Activated CD4-positive, alpha-beta T cell treated with anti-CD3 and anti-CD28 coated beads, Interleukin-2, amount 50 U/mL, for 4 hours (primary cell): ENCODE measurements at regions not wholly inside any gene's neighbourhood (a gene's known extent, or its start where the extent isn't known, plus 50 kb on each side); places are given as distances from the start of the nearest gene placed in this dataset.

Source experiments
- DNase-seq, 2 experiments: peaks; one replicate each; pipeline ENCODE4 v3.0.0-alpha.2; 2020

- DNase-seq = no peak
These were observed 203.7 kb downstream of the OTOR start for GRCh38 chr20:16951876-16952275.

- DNase-seq = no peak
These were observed 204.8 kb downstream of the OTOR start for GRCh38 chr20:16952965-16953364.

GRCh38 chr20:16953858-16954257 is 205.7 kb downstream of the OTOR start:
- DNase-seq = no peak

GRCh38 chr20:16955462-16955861 is 207.3 kb downstream of the OTOR start:
- no peak for DNase-seq

GRCh38 chr20:16955971-16956370 is 207.8 kb downstream of the OTOR start:
- no peak for DNase-seq

GRCh38 chr20:16965401-16965800 is 217.2 kb downstream of the OTOR start:
- no peak for DNase-seq

GRCh38 chr20:16966276-16966880 is 218.2 kb downstream of the OTOR start:
- DNase-seq = no peak

- DNase-seq = no peak
These were observed 219.9 kb downstream of the OTOR start for GRCh38 chr20:16968099-16968498.

GRCh38 chr20:16970776-16971175 is 222.6 kb downstream of the OTOR start:
- DNase-seq = no peak

GRCh38 chr20:16974080-16974854 is 226.1 kb downstream of the OTOR start:
- no peak for DNase-seq

- no peak for DNase-seq
These were observed 226.7 kb downstream of the OTOR start for GRCh38 chr20:16974855-16975162.

GRCh38 chr20:16975682-16976081 is 227.5 kb downstream of the OTOR start:
- DNase-seq = no peak

GRCh38 chr20:16978497-16978896 is 230.3 kb downstream of the OTOR start:
- DNase-seq = no peak

GRCh38 chr20:16982091-16982726 is 234.1 kb downstream of the OTOR start:
- no peak for DNase-seq

- no peak for DNase-seq
These were observed 236.3 kb downstream of the OTOR start for GRCh38 chr20:16984481-16984880.

- no peak for DNase-seq
These were observed 223.5 kb upstream of the PCSK2 start for GRCh38 chr20:17003170-17003870.

GRCh38 chr20:17010181-17010580 is 216.7 kb upstream of the PCSK2 start:
- no peak for DNase-seq

- no peak for DNase-seq
These were observed 214.2 kb upstream of the PCSK2 start for GRCh38 chr20:17012546-17013226.

GRCh38 chr20:17014217-17014616 is 212.6 kb upstream of the PCSK2 start:
- no peak for DNase-seq

- no peak for DNase-seq
These were observed 212.0 kb upstream of the PCSK2 start for GRCh38 chr20:17014756-17015366.

- no peak for DNase-seq
These were observed 209.6 kb upstream of the PCSK2 start for GRCh38 chr20:17017232-17017631.

- DNase-seq = no peak
These were observed 205.4 kb upstream of the PCSK2 start for GRCh38 chr20:17021481-17021880.

GRCh38 chr20:17023036-17023435 is 203.8 kb upstream of the PCSK2 start:
- DNase-seq = no peak
